ENCODE measurements at regions not wholly inside any gene's neighbourhood (a gene's known extent, or its start where the extent isn't known, plus 50 kb on each side); places are given as distances from the start of the nearest gene placed in this dataset.

- H4K20me1 ChIP-seq (ENCODE audit: insufficient read depth, low read depth, low read length): no peaks in the 10 kb centered on the region
- H3K79me2 ChIP-seq (ENCODE audit: low read length): no peaks in the 10 kb centered on the region
- H3K4me1 ChIP-seq (ENCODE audit: low read length): peaks cover 22% of the 10 kb centered on the region
- no peaks in the 10 kb centered on the region for H3K9me3 ChIP-seq (ENCODE audit: low read length)
- H3K27ac ChIP-seq (ENCODE audit: low read length): no peak overlapping the region
- no peaks in the 10 kb centered on the region for H3K9me2 ChIP-seq (replicated peaks; ENCODE audit: insufficient read depth, low read length)
- no peak for DNase-seq
- H3K9ac ChIP-seq (ENCODE audit: low read length): no peak overlapping the region
- no peak overlapping the region for H3K4me2 ChIP-seq (ENCODE audit: low read depth, low read length, poor library complexity, severe bottlenecking)
- H3K36me3 ChIP-seq (ENCODE audit: insufficient read depth, low read length): no peaks in the 10 kb centered on the region
- H2AFZ ChIP-seq (ENCODE audit: low read length): no peak overlapping the region
- no peaks in the 10 kb centered on the region for H3K27me3 ChIP-seq (ENCODE audit: low read length)
- no peak overlapping the region for H3K4me3 ChIP-seq (ENCODE audit: low read length)
Measured at GRCh38 chr20:58593880-58594638, 57.0 kb upstream of the STX16 start.

- Histone ChIP-seq H3K9ac (ENCODE audit: low read length) (no peak overlapping the region), H3K27me3 (ENCODE audit: low read length) (no peaks in the 10 kb centered on the region), H3K36me3 (ENCODE audit: insufficient read depth, low read length) (no peaks in the 10 kb centered on the region), H3K9me3 (ENCODE audit: low read length) (no peaks in the 10 kb centered on the region), H2AFZ (ENCODE audit: low read length) (no peak overlapping the region), H3K4me3 (ENCODE audit: low read length) (no peak overlapping the region), H3K27ac (ENCODE audit: low read length) (no peak overlapping the region), H3K79me2 (ENCODE audit: low read length) (no peaks in the 10 kb centered on the region), H4K20me1 (ENCODE audit: insufficient read depth, low read depth, low read length) (no peaks in the 10 kb centered on the region), H3K4me2 (ENCODE audit: low read depth, low read length, poor library complexity, severe bottlenecking) (no peak overlapping the region), H3K4me1 (ENCODE audit: low read length) (peaks cover 30% of the 10 kb centered on the region), H3K9me2 (replicated peaks; ENCODE audit: insufficient read depth, low read length) (no peaks in the 10 kb centered on the region)
- DNase-seq: no peak
Measured at GRCh38 chr20:58592076-58592695, 58.9 kb upstream of the STX16 start.

DNA sequence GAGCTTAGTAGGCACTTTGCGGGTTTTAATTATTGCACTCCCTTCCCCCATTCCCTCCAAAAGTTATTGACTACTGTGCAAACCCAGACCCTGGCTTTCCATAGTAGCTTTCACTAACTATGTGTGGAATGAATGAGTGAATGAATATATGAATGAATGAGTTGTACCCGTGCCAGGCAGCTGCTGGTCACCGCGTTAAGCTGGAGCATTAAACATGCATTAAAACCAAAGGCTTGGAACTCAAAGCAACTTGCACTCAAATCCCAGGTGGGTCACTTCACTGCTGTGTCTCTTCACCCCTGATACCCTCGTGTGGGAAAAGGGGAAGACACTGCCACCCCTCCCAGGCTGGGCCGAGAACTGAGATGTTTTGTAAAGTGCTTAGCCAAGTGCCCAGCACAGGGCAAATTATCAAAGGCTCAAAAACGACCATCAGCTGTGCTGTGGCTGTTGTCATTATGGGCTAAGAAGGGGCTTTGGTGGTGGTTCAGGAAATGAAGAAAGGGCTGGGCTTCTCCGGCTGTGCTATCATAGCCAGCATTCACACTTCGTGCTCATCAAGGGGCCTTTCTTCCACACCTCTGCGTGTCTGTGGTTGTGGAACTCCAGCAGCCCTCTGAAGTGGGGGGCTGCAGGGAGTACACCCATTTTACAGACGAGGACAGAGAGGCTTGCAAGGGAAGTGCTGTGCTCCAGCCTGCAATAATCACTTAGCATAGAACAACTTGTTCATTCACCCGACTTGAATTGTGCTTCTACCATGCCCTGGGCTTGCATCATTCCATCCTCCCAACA lies 60.2 kb upstream of the STX16 start:
- peaks cover 30% of the 10 kb centered on the region for H3K4me1 ChIP-seq (ENCODE audit: low read length)
- no peak overlapping the region for H3K27ac ChIP-seq (ENCODE audit: low read length)
- H4K20me1 ChIP-seq (ENCODE audit: insufficient read depth, low read depth, low read length): no peaks in the 10 kb centered on the region
- no peaks in the 10 kb centered on the region for H3K9me3 ChIP-seq (ENCODE audit: low read length)
- no peaks in the 10 kb centered on the region for H3K36me3 ChIP-seq (ENCODE audit: insufficient read depth, low read length)
- H3K9ac ChIP-seq (ENCODE audit: low read length): no peak overlapping the region
- H3K4me2 ChIP-seq (ENCODE audit: low read depth, low read length, poor library complexity, severe bottlenecking): peak overlapping the region; percentile 64
- DNase-seq: no peak
- H2AFZ ChIP-seq (ENCODE audit: low read length): no peak overlapping the region
- no peak overlapping the region for H3K4me3 ChIP-seq (ENCODE audit: low read length)
- H3K79me2 ChIP-seq (ENCODE audit: low read length): no peaks in the 10 kb centered on the region
- no peaks in the 10 kb centered on the region for H3K9me2 ChIP-seq (replicated peaks; ENCODE audit: insufficient read depth, low read length)
- no peaks in the 10 kb centered on the region for H3K27me3 ChIP-seq (ENCODE audit: low read length)

DNA sequence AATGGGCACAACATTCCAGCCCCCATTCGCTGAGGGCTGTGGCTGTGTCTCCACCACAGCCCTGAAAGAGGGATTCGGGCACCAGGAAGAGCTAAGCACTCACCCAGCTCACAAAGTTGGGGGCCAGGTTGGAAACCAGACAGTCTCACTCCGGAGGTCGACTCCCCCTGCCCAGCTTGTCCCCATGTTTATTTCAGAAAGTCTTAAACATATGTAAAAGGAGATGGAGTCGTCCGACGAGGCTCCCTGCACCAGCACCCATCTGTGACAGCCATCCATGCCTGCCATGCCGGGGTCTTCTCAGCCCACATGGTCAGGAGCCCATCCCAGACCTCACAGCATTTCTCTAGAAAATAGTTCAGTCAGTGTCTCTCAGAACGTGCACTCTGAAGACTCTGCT lies 63.6 kb upstream of the STX16 start:
- Histone ChIP-seq H3K27me3 (ENCODE audit: low read length) (no peaks in the 10 kb centered on the region), H3K36me3 (ENCODE audit: insufficient read depth, low read length) (no peaks in the 10 kb centered on the region), H3K9ac (ENCODE audit: low read length) (no peak overlapping the region), H3K9me2 (replicated peaks; ENCODE audit: insufficient read depth, low read length) (no peaks in the 10 kb centered on the region), H2AFZ (ENCODE audit: low read length) (no peak overlapping the region), H3K4me3 (ENCODE audit: low read length) (no peak overlapping the region), H3K4me2 (ENCODE audit: low read depth, low read length, poor library complexity, severe bottlenecking) (no peak overlapping the region), H3K79me2 (ENCODE audit: low read length) (no peaks in the 10 kb centered on the region), H4K20me1 (ENCODE audit: insufficient read depth, low read depth, low read length) (no peaks in the 10 kb centered on the region), H3K9me3 (ENCODE audit: low read length) (no peaks in the 10 kb centered on the region), H3K27ac (ENCODE audit: low read length) (no peak overlapping the region), H3K4me1 (ENCODE audit: low read length) (peaks cover 46% of the 10 kb centered on the region)
- DNase-seq: no peak

DNA sequence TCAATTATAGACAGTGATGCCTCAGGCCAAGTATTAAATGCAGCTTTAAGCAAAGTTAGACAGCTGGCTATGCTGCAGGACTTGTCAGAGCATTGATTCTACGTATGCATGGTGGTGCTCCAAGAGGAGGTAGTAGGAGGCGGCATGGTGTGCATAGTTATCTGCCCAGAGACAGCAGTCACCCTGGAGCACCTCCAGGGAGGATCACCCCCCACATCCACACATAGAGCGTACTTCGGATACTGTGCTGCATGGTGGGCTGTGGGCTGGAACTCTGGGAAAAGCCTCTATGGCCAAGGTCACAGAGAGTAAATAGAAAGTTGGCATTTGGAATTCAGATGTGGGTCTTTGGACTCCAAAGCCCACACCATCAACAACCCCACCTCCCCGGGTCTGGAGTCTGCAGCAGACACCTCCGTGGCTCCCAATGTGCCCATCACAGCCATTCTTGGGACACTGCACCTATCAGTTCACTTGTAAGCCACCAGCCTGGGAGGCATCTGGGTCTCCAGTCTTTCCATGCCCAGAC lies 64.5 kb upstream of the STX16 start:
- Histone ChIP-seq H3K9me3 (ENCODE audit: low read length) (no peaks in the 10 kb centered on the region), H2AFZ (ENCODE audit: low read length) (no peak overlapping the region), H3K4me1 (ENCODE audit: low read length) (peaks cover 46% of the 10 kb centered on the region), H4K20me1 (ENCODE audit: insufficient read depth, low read depth, low read length) (no peaks in the 10 kb centered on the region), H3K36me3 (ENCODE audit: insufficient read depth, low read length) (no peaks in the 10 kb centered on the region), H3K79me2 (ENCODE audit: low read length) (no peaks in the 10 kb centered on the region), H3K9ac (ENCODE audit: low read length) (no peak overlapping the region), H3K4me2 (ENCODE audit: low read depth, low read length, poor library complexity, severe bottlenecking) (no peak overlapping the region), H3K27me3 (ENCODE audit: low read length) (no peaks in the 10 kb centered on the region), H3K27ac (ENCODE audit: low read length) (no peak overlapping the region), H3K9me2 (replicated peaks; ENCODE audit: insufficient read depth, low read length) (no peaks in the 10 kb centered on the region), H3K4me3 (ENCODE audit: low read length) (no peak overlapping the region)
- no peak for DNase-seq

DNA sequence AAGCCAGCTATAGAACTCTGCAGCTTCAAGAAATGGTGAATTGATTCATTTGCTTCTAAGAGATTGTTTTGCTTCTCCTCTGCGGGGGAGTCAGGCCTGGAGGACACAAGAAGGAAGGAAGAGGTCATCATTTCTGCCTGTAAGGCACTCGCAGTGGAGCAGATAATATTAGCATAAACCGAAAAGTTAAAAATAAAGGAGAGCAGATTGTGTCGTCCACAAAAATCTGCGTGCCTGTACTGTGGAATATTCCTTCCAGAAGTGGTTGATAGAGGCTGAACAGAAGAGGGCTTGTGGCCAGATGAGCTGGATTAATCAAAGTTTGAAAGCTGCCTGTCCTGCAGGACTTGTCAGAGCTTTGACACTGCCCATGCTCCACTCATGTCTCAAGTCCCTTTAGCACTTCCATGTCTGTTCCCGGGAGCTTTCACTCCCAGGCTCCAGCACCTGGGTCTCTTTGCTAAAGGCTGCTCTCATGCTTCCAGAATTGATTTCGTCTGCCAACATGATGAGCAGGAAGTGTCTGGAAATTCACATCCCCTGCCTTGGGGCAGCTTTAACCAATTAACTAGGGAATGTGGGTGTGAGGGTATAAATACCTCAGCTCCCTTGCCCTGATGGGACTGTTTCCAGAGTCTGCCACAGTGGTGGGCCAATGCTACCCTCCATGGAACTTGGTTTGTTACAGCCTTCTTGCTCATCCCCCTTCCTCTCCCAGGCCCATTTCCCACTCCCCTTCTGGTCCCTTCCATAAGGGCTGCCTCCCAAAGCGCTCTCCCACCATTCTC lies 65.1 kb upstream of the STX16 start:
- Histone ChIP-seq H3K27ac (ENCODE audit: low read length) (no peak overlapping the region), H3K9me3 (ENCODE audit: low read length) (no peaks in the 10 kb centered on the region), H3K36me3 (ENCODE audit: insufficient read depth, low read length) (no peaks in the 10 kb centered on the region), H2AFZ (ENCODE audit: low read length) (no peak overlapping the region), H3K4me2 (ENCODE audit: low read depth, low read length, poor library complexity, severe bottlenecking) (no peak overlapping the region), H3K9ac (ENCODE audit: low read length) (no peak overlapping the region), H3K27me3 (ENCODE audit: low read length) (no peaks in the 10 kb centered on the region), H3K4me3 (ENCODE audit: low read length) (no peak overlapping the region), H3K4me1 (ENCODE audit: low read length) (peaks cover 43% of the 10 kb centered on the region), H3K9me2 (replicated peaks; ENCODE audit: insufficient read depth, low read length) (no peaks in the 10 kb centered on the region), H4K20me1 (ENCODE audit: insufficient read depth, low read depth, low read length) (no peaks in the 10 kb centered on the region), H3K79me2 (ENCODE audit: low read length) (no peaks in the 10 kb centered on the region)
- no peak for DNase-seq

DNA sequence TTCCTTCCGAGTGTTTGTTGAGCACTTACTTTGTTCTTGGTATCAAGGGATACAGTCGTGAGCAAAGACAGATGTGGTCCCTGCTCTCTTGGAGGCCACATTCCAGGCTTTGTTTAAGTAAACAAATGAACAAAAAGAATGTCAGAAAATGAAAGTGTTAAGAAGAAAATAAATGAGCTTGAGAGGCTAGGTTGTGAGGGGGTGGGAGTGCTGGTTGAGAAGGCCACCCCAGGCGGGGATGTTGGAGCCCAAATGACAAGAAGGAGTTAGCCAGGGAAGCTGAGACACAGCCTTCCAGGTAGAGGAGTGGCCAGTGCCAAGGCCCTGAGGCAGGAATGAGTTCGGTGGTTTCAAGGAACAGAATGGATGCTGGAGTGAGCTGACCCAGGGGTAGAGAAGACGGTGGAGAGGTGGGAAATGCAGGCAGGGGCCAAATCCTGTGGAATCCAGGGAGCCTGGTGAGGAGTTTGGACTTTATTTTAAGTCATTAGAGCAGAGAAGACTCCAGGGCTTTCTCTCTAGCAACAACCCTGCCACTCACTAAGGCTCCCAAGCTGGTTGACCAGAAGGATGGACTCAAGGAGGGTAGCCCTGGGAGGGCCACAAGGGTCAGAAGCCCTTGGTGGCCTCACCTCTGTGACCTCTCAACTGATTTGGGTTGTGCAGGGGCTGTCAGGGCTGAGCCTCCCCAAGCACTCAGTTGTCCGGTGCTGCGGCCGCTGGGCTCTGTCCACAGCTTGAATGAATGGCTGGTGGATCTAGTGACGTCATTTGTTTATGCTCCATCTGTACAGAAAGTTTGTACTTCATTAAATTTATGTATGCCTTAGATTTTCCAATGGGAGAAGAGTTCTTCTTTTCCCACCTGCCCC lies 66.0 kb upstream of the STX16 start:
- H3K4me1 ChIP-seq (ENCODE audit: low read length): peaks cover 34% of the 10 kb centered on the region
- H3K36me3 ChIP-seq (ENCODE audit: insufficient read depth, low read length): no peaks in the 10 kb centered on the region

More for the DNA sequence above, 66.0 kb upstream of the STX16 start:
- H3K27ac ChIP-seq (ENCODE audit: low read length): no peak overlapping the region
- H3K27me3 ChIP-seq (ENCODE audit: low read length): no peaks in the 10 kb centered on the region
- no peaks in the 10 kb centered on the region for H4K20me1 ChIP-seq (ENCODE audit: insufficient read depth, low read depth, low read length)
- no peaks in the 10 kb centered on the region for H3K9me2 ChIP-seq (replicated peaks; ENCODE audit: insufficient read depth, low read length)
- H3K4me3 ChIP-seq (ENCODE audit: low read length): no peak overlapping the region
- H3K79me2 ChIP-seq (ENCODE audit: low read length): no peaks in the 10 kb centered on the region
- no peaks in the 10 kb centered on the region for H3K9me3 ChIP-seq (ENCODE audit: low read length)
- H3K9ac ChIP-seq (ENCODE audit: low read length): no peak overlapping the region
- no peak for DNase-seq
- no peak overlapping the region for H3K4me2 ChIP-seq (ENCODE audit: low read depth, low read length, poor library complexity, severe bottlenecking)
- H2AFZ ChIP-seq (ENCODE audit: low read length): no peak overlapping the region

Measured in Karpas-422 (cell line).